ENCODE measurements at regions not wholly inside any gene's neighbourhood (a gene's known extent, or its start where the extent isn't known, plus 50 kb on each side); places are given as distances from the start of the nearest gene placed in this dataset.
"Not testable (repeated sequence)": the region's sequence is repeated elsewhere in the genome, so short reads cannot be mapped to it uniquely, and the experiment has no call there.

DNA sequence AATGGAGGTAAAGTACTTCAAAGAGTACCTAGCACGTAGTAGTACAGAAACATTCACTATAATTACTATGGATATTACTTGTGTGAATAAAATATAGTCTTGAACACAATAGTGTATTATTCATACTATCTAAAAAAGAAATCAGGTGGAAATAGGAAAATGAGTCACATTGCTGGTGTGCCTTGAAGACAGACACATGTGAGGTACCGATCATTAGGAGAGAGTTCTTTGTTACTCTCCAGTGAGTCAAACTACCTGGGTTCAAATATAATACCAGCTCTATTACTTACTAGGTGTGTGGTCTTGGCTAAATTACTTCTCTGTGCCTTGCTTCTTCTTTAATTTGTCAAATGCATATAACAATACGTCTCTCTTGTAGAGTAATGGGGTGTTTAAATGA is 50.8 kb upstream of the BEND6 start:
- no peak for DNase-seq (ENCODE audit: low spot score)

DNA sequence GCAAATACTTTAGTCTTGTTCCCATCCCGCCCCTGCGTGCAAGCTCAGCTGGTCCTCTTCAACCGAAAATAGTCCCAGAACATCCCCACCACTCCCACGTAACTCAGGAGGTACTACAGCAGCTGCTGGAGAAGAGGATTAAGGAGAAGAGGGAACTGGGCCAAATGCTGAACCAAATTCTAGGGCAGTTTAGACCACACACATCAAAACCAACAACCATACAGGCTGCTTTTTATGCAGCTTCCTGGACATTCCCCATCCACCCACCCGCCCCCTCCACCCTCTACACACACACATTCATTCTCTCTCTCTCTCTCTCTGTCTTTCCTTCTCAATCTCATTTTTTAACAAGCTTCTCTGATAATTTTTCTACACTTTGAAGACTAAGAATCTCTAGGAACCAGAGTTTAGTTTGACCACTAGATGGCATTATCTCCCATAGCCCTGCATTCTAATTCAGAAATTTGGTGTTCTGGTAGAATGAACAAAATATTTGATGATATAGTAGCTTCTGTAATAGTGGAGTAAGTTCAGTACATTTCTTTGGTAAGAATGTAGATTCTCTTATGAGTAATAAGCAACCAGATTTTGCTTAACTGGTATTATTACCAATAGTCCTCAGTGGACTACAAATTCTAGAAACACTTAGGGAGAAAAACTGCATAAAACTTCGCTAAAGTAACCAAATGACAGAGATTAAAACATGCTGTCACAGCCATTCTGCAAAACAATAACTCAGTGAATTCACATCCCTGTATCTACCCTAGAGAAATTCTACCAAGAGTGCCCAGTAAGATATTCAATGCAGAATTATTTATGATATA is 52.1 kb upstream of the BEND6 start:
- DNase-seq (ENCODE audit: low spot score): peak; percentile 62

DNA sequence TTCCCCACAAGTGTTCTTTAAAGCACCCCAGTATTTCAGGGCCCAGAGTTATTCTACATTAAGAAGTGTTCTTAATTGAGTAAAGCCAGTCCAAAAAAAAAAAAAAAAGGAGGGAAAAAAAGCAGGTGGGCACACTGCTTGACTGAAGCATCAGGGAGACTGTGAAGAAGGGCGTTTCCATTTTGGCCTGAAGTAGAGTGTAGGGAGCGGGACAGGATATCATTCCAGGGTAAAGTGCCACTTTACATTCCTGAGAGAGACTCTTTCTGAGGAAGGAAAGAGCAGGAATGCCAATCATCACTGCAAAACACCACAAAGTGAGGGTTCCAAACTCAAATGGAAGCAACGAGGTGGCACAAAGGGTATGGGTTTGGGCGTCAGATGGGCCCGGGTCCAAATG is 54.1 kb upstream of the BEND6 start:
- DNase-seq (ENCODE audit: low spot score): no peak

DNA sequence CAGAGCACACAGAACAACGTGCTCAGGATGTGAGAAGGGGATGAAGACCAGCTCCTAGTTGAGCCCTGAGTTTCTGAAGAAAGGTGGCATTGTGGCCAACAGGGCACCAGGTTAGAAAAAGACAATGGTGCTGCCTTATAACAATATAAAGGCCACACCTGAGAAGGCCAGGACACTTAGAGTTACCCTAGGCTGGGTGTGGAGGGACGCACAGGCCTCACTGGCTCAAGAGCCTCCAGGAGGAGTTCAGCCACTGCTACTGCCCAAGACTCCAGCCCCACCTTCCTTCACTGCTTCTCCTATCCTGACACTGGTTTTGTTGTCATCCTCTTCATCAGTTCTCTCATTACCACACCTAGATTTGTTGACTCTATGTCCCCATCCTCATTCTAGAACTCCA is 55.2 kb upstream of the BEND6 start:
- no peak for DNase-seq (ENCODE audit: low spot score)

DNA sequence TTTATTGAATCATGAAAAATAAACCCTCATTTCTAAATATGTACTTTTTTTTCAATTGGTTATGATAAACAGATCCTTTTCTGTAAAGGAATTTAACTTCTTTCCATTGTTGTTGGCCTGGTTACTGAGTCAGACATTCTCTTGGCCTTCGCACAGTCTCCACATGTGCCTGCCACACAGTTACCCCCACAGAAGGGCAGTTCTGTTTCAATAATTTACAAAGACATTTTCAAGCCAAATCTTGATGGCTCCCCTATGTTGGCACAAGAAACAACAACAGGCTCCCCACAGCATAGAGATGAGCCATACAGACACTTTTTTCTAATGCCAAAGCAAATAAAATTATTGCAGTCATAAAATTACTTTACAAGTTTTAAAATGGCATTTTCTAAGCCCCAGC is 55.6 kb upstream of the BEND6 start:
- no peak for DNase-seq (ENCODE audit: low spot score)

DNA sequence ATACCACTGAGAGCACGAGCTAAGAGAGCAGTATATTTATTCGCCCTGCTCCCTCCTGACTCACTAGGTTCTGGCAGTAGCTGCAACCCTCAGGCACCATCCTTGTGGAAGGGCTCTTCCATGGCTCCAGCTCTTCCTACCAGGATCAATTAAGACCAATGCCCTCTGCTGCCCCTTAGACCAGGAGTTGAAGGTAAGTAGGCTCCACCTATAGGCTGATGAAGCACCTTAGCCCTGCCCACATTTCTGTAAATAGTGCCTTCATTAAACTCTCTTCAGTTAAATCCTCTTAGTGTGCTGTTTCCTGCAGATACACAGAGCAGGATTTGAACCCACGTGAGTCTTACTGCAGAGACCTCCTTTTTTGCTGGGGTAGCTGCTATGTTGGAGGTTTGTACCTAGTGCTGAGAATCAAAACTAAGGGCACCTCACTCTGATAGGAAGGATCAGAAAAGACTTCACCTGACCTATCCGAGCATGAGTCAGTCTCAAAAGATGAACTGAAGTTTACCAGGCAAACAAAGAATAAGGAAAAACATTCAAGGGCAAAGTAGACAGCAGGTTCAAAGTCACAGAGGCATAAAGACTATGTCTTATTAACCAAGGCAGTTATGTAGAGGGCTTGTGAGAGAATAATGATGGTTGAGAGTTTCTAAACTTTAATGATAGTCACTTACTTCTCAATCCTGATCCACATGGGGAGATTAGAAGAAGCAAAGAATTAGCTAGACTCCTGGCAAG is 56.9 kb upstream of the BEND6 start:
- no peak for DNase-seq (ENCODE audit: low spot score)

DNA sequence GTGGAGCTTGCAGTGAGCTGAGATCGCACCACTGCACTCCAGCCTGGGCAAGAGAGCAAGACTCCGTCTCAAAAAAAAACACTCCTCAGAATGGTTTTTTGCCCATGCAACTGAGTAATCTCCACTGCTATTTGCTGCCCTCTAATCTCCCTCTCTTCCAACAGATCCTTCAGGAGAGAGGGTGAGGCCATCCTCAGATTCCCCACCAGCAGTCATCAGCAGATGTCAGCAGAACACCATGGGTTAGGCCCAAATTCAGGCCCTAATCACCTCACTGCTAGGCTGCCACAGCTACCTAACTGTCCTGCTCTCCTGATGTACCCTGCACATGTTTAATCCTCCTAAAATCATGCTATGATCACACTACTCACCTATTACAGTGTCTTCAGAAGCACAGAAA is 63.2 kb upstream of the BEND6 start:
- DNase-seq (ENCODE audit: low spot score): no peak

DNA sequence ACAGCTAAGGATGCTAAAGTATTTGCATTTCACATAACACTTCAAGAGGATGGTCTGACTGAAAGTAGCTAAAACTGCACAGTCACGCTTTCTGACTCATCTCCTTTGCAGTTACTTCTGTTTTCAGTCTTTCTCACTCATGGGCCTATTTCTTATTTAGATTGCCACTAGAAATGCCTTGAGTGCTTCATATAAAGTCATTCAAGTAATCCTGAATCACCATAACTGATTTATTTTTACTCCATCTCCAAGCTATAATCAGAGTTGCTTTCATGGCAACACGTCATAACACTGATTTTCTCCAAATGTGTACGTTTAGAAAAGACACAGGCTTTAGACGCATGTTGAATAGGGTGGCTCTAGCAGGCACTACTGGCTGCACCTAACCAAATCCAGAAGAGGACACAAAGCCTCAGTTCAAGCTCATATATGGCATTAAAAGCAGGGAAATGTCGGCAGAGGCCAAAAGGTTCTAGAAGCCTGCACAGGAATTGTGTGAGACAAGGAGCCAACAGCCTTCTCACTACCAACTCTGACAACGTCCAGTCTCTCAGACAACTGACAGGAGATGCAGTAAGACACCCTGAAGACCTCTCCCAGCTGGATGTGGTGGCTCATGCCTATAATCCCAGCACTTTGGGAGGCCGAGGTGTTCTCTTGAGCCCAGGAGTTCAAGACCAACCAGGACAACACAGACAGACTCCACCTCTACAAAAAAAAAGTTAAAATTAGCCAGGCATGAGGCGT is 64.1 kb upstream of the BEND6 start:
- no peak for DNase-seq (ENCODE audit: low spot score)

DNA sequence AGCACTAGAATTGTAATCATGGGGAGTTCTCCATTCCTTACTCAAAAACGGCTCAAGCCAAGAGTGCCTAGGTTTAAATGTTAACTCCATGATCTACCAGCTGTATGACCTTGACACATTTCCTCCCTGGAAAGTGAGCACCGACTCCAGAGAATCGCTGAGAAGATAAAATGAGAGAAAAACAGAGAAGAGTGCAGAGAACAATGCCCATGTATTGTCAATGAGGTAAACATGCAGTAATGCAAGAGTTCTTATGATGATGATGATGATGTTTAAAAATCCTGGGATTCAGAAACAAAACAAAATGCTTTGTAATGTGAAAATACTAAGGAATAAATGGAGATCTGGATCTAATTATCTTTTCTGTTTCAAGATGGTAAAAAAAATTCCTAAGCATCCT is 64.8 kb upstream of the BEND6 start:
- no peak for DNase-seq (ENCODE audit: low spot score)

DNA sequence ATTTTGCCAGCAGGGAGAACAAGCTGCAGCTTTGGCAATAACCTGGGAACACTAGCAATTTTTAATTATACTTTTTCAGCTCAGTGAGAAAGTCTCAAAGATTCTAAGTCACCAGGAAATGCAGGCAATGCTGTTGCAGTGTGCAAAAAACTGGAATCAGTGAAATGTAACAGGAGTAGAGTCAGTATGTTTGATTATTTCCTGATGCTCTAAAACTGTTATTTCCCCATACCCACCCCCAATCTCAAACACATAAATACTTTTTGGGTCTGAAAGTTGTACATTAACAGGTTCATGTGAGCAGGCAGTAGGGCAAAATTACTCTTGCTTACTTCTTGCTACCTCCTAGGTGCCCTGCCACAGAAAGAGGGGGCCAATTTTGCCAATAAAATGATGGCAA is 65.4 kb upstream of the BEND6 start:
- no peak for DNase-seq (ENCODE audit: low spot score)

DNA sequence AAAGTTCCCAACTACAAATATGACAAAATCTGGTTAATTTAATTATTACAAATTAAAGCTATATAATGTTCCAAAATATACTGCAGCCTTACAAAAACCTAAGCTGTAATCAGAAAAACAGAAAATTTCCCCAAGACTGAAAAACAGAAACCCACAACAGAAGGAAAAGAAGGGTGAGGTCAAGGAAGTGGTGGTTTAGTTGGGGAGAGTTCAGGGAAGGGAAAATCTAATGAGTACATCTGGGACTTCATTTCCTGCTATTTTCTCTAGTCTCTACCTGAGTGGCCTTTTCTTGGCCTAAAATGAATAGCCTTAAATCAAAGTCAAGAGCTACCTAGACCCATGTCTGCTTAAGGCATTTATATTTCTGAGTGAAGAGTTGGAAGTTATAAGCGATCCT is 66.2 kb upstream of the BEND6 start:
- DNase-seq (ENCODE audit: low spot score): no peak

DNA sequence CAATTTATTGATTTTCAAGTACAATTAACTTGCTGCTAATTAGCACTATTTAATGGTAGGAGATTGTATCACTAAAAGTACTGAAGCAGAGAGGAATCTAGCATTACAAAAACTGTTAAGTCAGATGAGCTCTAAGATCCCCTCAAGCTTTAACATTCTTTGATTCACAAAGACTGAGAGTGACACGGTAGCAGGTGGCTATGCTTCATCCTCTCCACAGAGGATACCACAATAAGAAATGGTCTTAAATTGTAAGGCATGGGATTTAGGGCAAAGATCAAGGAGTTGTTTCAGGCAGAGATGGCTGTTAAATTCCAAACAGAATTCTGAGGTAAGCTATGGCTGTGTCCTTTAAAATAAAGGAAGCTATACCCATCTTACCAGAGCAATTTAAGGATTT is 67.8 kb upstream of the BEND6 start:
- no peak for DNase-seq (ENCODE audit: low spot score)

DNA sequence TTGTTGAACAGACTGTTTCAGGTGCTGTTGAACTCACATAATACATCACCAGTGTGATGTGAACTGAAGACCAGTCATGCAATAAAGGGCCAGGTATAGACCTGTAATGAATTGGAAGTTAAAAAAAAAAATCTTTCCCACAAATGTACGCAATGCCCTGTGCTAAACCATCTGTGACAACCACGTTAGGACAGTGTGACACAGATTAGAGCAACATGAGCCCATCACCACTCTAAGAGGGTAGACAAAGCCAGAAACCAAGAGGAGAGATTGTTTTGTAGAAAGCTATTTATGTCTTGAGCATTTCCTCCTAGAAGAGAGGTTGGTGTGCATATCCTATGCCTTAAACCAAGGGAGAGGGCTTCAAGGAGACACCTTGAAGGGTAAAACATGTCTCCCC is 77.0 kb upstream of the BEND6 start:
- DNase-seq (ENCODE audit: low spot score): no peak

DNA sequence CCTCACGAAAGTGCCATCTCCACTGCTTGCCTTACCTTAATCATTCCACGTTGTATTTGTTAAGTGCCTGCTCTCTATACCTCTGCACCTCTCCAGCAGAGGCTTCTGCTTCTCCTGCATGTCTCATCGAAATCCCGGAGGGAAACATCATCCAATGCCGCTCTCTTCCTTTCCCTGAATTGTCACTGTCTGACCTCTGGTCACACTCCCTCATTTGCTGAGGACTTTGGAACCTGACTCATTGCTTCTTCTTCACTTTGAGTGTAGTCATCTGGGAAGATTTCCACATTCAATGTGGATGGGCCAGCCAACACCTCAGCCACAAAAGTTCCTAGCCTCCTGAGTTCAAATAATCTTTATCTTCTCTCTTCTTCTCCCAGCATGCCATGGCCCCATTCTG is 78.9 kb upstream of the BEND6 start:
- DNase-seq (ENCODE audit: low spot score): no peak

DNA sequence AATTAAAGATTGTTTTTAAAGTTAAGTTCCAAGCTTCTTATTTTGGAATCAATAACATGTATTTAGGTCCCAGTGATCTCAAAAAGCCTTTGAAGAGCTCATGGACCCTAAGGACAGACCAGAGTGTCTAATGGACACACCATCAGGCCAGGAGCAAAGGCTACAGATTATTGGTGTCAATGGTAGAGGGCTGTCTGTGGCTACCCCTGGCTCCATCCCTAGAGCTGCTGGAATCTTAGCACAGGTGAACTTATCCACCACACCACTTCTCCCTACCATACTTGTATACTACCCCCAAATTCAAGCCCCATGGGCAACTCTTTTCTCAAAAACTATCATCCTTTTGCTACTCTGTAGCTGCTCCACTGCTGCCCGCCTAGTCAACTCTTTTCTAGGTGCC is 79.4 kb upstream of the BEND6 start:
- no peak for DNase-seq (ENCODE audit: low spot score)

DNA sequence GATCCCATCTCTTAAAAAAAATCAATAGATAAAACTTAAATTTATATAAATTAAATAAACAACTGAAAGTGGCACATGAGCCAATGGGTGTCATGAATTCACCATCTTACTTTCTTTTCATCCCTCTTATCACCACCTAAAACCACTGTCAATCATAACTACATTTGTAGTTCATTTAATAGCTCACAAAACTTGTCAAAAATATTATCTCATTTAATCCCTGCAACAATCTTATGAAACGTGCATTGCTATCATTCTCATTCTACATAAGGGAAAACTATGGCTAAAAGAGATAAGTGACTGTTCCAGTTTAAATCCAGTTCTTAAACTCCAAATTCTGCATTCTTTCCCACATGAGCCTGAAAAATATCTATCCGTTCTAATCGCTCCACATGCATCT is 80.6 kb upstream of the BEND6 start:
- no peak for DNase-seq (ENCODE audit: low spot score)

DNA sequence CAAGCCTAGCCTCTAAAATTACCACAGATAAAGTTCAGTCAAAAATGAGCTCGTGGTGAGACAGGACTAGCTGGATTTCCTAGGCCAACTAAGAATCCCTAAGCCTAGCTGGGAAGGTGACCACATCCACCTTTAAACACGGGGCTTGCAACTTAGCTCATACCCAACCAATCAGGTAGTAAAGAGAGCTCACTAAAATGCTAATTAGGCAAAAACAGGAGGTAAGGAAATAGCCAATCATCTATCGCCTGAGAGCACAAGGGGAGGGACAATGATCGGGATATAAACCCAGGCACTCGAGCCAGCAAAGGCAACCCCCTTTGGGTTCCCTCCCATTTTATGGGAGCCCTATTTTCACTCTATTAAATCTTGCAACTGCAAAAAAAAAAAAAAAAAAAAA is 84.9 kb upstream of the BEND6 start:
- not testable (repeated sequence) for DNase-seq (ENCODE audit: low spot score)

DNA sequence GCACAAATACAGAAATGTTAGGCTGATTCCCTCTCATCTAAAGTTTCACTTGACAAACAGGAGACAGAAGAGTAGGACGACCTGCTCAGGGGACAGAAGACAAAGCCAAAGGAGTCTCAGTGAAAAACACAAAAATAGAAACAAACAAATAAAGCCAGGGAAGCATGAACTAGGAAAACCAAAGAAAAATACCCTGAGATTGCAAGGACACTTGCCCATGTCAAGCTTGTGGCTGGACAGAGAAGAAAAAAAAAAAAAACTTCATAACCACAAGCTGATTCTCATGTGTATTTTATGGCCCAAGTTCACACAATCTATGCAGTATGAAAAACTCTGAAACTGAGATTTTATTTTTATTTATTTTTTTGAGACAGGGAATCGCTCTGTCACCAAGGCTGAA is 85.6 kb upstream of the BEND6 start:
- no peak for DNase-seq (ENCODE audit: low spot score)

DNA sequence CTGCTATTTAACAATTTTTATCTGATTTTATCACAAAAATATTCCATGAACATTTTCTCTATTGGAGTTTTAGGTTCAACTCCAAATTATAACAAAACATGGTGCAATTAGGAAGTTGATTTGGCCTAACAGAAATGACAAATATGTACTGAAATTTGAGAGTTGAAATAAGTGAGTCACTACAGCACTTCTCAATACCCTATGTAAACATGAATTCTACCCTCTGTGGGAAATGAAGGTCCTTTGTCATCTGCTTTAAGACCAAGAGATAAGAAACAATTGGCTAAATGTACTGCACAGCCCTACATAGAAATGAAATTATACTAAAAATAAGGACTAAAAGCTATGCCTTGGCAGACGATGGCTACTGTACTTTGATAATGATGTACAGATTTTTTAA is 86.2 kb upstream of the BEND6 start:
- no peak for DNase-seq (ENCODE audit: low spot score)

DNA sequence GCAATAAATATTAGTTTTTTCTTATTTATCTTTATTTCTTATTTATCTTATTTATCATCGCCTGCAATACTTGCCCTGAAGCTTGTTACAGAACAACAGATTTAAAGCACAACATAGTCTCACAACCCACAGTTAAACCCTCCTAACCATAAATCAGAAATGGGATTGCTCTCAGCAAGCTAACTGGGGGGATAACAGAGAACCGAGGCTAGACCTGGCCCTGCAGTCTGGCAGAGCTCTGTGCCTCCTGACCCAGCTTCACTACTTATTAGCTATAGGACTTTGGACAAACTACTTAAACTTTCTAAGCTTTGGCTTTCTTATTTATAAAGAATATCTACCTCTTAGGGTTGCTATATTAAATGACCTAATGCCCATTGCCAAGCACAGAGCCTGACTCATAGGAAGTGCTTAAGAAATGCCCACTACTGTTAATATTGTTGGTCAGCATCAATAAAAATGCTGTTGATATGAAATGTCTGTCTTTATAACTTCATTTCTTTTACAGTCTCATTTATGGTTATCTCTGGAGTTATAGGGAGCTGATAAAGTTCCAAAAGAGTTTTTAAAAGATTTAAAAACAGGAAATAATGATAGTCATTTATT is 87.9 kb upstream of the BEND6 start:
- DNase-seq (ENCODE audit: low spot score): no peak

DNA sequence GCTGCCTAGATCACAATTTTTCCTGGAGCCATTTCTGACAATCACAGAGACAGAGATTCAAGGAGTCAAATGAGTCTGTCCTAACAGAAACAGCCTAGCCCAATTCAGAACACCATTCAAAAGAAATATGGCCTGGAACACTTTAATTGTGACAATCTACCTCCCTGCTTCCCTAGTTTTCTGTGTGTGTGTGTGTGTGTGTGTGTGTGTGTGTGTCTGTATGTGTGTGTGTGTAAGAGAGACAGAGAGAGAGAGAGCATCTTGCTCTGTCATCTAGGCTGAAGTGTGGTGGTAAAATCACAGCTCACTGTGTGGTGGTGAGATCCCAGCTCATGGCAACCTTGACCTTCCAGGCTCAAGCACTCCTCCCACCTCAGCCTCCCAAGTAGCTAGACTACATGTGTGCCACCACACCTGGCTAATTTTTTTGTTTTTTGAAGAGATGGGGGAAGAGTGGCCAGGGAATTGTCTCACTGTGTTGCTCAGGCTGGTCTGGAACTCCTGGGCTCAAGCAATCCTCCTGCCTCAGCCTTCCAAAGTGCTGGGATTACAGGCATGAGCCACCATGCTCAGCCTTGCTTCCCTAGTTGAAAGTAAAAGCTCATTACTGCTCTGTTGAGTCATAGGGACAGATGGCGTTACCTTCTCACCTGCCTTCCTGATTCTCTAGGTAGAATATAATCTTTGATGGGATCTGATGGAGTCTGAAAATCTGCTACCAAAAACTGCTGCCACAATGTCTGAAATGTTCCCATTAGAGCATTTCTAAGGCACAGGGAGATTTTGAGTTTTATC is 89.6 kb upstream of the BEND6 start:
- DNase-seq (ENCODE audit: low spot score): no peak

DNA sequence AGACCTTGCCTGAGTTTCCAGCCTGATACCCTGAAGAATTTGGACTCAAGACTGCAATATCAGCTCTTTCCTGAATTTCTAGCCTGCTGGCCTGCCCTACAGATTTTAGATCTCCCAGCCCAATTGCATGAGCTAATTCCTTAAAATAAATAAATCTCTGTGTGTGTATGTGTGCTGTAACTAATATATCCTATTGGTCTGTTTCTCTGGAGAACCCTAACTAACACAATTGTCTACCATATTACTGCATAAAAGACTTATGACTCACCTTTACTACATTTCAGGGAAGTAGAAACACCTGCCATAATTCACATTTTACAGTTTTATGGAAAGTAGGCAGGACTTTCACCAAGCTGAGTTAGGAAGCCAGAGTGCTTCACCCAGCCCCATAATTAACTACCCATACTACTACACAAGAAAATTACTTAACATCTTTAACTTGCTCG is 90.7 kb upstream of the BEND6 start:
- no peak for DNase-seq (ENCODE audit: low spot score)
